ENCODE measurements at regions not wholly inside any gene's neighbourhood (a gene's known extent, or its start where the extent isn't known, plus 50 kb on each side); places are given as distances from the start of the nearest gene placed in this dataset.
A peak's percentile ranks its signal among the peaks of the same experiment; 100 is the strongest.

DNA sequence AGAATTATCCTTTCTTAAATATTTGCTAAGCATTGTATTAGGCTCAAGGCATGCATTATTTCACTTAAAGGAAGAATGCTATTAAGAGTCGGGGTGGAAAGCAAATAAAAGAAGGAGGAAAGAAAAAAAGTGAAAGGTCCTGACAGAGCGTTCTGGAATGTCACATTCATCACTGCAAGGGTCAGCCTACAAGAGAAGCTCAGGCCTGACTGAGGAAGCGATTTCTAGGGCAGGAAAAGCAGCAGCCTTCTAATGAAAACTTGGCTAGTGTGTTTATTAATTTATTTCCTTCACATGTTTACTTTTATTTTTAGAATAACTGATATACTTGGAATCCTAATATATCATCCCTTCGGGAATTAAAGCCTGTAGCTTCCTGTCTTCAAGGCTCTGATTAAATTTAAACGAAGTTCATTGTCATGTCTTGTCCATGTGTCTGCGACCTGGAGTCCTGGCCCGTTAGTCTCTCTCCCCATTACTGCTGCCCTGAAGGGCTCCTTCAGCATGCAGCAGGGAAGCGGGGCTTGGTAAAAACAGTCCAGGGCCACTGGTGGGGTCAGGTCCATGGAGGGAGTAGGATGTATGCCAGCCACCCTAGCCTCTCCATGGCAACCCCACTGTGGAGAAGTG is 119.2 kb upstream of the CCDC68 start:
- H3K27me3 ChIP-seq: no peaks in the 10 kb centered on the region
- H3K36me3 ChIP-seq: no peaks in the 10 kb centered on the region
- peak overlapping the region in 1 of 11 experiments; percentile 25; a peak in 2 of 22 replicates for H3K4me2 ChIP-seq

DNA sequence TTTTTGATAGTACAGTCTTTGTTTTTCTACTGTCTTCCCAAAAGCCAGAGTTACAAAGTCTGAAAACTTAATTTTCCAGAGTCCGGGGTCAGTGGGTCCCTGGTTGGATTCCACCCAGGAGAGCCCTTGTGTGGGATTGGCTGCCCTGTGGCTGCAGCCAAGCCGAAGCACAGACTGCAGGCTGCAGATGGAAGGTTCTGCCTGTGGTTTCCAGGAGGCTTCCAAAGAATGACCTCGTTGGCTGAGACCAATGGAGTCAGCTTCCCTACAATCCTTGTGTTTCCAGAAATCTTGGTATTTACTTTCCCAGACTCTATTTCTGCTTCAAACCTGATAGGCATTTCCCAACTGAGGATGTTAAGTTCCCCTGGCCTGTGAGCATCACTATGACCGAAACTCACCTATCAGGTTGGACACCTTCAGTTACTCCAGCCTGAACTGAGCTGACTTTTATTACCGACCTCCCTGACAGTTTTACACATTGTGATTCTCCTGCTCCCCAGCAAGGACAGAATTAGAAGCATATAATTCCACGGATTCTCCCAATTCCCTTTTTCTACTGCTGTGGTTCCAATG is 117.5 kb upstream of the CCDC68 start:
- Histone ChIP-seq H3K4me2 (no peak overlapping the region), H4K20me1 (no peaks in the 10 kb centered on the region), H3K27ac (no peak overlapping the region), H3K9me3 (replicated peaks in 1 of 11) (no peaks in the 10 kb centered on the region), H3K9ac (no peak overlapping the region), H3K36me3 (no peaks in the 10 kb centered on the region), H3K4me1 (peaks cover 0 to 6% (median 0%) of the 10 kb centered on the region in 10 experiments; a peak in 1 of 20 replicates), H3K27me3 (no peaks in the 10 kb centered on the region), H3K4me3 (no peak overlapping the region)
- TF ChIP-seq Cebpa-rat (IDR thresholded peaks at IDR 0.05): no peak

More for the DNA sequence above, 119.2 kb upstream of the CCDC68 start:
- Histone ChIP-seq H3K27ac (no peak overlapping the region), H3K4me3 (no peak overlapping the region), H3K9me3 (replicated peaks in 1 of 11) (no peaks in the 10 kb centered on the region), H4K20me1 (no peaks in the 10 kb centered on the region), H3K9ac (no peak overlapping the region; a peak in 1 of 22 replicates), H3K4me1 (peaks cover 0 to 6% (median 0%) of the 10 kb centered on the region in 10 experiments; a peak in 1 of 20 replicates)
- no peak for TF ChIP-seq Cebpa-rat (IDR thresholded peaks at IDR 0.05)

DNA sequence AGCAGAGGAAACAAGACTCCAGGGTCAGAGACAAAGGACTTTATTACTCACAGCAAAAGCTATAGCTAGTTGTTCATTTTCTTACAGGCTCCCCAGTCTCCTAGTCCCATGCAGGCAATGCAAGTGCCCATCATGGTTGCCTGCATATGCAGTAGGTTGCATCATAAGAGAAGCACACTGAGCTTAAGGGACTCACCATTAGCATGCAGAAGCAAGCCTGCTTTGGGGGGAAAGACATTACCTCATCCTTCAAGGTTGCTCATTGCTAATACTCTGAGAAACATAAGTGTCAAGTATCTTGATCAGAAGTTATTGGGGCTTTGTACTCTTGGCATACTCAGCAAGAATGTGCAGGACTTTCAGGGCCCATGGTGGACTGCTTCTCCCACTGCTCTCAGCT is 114.6 kb upstream of the CCDC68 start:
- peaks cover 0 to 6% (median 0%) of the 10 kb centered on the region in 10 experiments; a peak in 1 of 20 replicates for H3K4me1 ChIP-seq
- H3K9me3 ChIP-seq (replicated peaks in 1 of 11): no peaks in the 10 kb centered on the region
- H3K4me2 ChIP-seq: no peak overlapping the region
- no peaks in the 10 kb centered on the region for H3K27me3 ChIP-seq
- H4K20me1 ChIP-seq: no peaks in the 10 kb centered on the region
- no peak overlapping the region for H3K27ac ChIP-seq
- H3K36me3 ChIP-seq: no peaks in the 10 kb centered on the region
- no peak overlapping the region for H3K9ac ChIP-seq
- H3K4me3 ChIP-seq: no peak overlapping the region
- TF ChIP-seq Cebpa-rat (IDR thresholded peaks at IDR 0.05): no peak

DNA sequence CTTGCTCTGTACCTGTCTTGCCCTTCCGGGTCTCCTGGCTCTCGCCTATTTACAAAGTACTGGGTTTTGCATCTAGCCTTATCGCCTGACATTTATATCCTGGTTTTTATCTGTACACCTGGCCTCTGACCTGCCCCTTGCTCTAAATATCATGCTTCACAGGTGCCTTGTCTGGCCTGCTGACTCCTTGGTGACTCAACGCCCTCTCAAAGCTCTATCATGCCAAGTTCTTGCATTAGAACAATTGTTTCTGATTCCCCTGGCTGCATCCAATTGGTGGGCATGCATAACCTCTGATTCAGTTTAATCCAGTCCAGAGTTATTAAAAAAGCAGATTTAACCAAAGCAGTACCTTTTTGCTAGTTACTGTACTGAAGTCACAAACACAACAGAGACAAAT is 113.9 kb upstream of the CCDC68 start:
- Histone ChIP-seq H3K36me3 (no peaks in the 10 kb centered on the region), H3K9me3 (replicated peaks in 1 of 11) (no peaks in the 10 kb centered on the region), H3K27ac (no peak overlapping the region), H3K27me3 (no peaks in the 10 kb centered on the region), H3K4me3 (no peak overlapping the region), H3K9ac (no peak overlapping the region), H3K4me1 (no peaks in the 10 kb centered on the region), H3K4me2 (no peak overlapping the region), H4K20me1 (no peaks in the 10 kb centered on the region)
- TF ChIP-seq Cebpa-rat (IDR thresholded peaks at IDR 0.05): no peak

DNA sequence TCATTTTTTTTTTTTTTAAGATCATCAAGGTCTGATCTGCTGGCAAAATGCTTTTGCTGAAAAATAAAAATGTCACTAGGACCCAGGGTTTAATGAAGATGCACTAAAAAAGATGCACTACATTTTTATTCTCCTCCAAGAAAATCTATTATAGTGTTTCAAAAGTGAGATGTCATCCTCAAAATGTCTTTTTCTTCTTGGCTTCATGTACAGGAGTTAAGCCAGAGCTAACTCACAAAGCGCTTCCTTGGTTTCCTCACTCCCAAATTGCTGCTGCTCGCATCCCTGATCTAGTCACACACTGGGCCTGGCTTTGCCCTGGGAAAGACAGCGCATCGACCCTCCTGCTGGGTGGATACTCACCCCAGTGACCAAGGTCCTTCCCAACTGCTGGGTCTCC is 113.4 kb upstream of the CCDC68 start:
- Histone ChIP-seq H3K4me1 (no peaks in the 10 kb centered on the region), H3K9me3 (replicated peaks in 1 of 11) (no peaks in the 10 kb centered on the region), H3K36me3 (no peaks in the 10 kb centered on the region), H3K4me2 (no peak overlapping the region), H4K20me1 (no peaks in the 10 kb centered on the region), H3K9ac (no peak overlapping the region), H3K27me3 (no peaks in the 10 kb centered on the region), H3K4me3 (no peak overlapping the region), H3K27ac (no peak overlapping the region)
- no peak for TF ChIP-seq Cebpa-rat (IDR thresholded peaks at IDR 0.05)

DNA sequence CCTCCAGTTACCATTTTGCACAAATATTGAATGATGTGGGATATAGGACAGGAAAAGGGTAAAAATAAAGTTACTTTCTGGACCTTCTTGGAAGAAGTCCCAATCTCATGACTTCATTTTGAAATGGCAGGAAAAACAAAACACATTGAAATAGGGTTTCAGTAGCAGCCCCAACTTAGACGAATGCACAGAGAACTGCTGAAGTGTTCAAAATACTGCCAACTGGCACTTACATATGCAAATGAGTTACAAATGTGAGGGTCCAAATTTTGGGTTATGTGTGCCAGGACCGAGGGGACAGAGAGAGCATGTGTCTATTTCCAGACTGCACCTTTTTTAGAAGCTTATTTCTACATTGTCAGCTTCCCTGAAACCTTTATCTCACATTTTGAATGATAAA is 112.9 kb upstream of the CCDC68 start:
- H3K9ac ChIP-seq: no peak overlapping the region

DNA sequence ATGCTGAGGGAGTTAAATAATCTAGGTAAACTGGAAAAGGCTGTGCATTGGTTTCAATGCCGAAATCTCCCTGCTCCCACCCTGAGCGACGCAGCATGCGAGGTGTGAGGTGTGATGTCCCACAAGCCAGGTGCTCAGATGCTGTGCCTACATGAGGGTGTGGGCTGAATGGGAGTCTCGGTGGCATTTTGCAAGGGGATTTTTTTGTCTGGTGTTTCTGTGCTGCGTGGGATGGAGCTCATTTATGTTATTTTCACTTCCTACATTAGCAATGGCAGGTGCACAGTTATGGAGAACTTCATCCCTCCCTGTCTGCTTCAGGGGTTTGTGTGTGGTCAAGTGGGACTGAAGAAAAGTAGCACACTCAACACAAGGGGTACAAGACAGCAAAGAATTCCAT is 110.2 kb upstream of the CCDC68 start:
- H4K20me1 ChIP-seq: no peaks in the 10 kb centered on the region
- H3K4me1 ChIP-seq: no peaks in the 10 kb centered on the region
- no peak overlapping the region for H3K4me3 ChIP-seq
- H3K27me3 ChIP-seq: no peaks in the 10 kb centered on the region
- no peaks in the 10 kb centered on the region for H3K36me3 ChIP-seq
- no peak for TF ChIP-seq Cebpa-rat (IDR thresholded peaks at IDR 0.05)
- H3K9ac ChIP-seq: no peak overlapping the region
- H3K9me3 ChIP-seq (replicated peaks in 1 of 11): no peaks in the 10 kb centered on the region
- no peak overlapping the region for H3K4me2 ChIP-seq
- H3K27ac ChIP-seq: no peak overlapping the region

More for the DNA sequence above, 112.9 kb upstream of the CCDC68 start:
- TF ChIP-seq Cebpa-rat (IDR thresholded peaks at IDR 0.05): no peak
- no peak overlapping the region for H3K4me2 ChIP-seq
- no peaks in the 10 kb centered on the region for H3K4me1 ChIP-seq
- no peaks in the 10 kb centered on the region for H4K20me1 ChIP-seq
- H3K36me3 ChIP-seq: no peaks in the 10 kb centered on the region
- no peak overlapping the region for H3K27ac ChIP-seq
- no peaks in the 10 kb centered on the region for H3K27me3 ChIP-seq
- no peaks in the 10 kb centered on the region for H3K9me3 ChIP-seq (replicated peaks in 1 of 11)
- H3K4me3 ChIP-seq: no peak overlapping the region

DNA sequence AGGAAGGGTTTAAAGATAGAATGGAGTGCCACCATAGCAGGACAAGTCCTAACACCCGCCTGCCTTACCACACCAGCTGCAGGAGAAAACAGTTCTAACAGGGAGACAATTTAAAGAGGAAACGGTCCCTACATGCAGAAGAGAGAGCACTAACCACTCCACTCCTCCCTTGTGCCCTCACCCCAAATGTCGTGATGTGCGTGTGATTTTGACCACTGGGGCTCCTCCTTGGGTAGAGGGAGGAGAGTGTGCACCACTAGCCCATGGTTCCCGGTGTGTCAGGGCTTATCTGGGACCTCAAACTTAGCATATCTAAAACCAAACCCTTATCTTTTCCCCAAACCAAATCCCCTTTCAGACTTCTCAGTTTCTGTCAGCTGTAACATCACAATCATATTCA is 105.5 kb upstream of the CCDC68 start:
- Histone ChIP-seq H3K9me3 (replicated peaks in 1 of 11) (no peaks in the 10 kb centered on the region), H3K4me2 (no peak overlapping the region), H3K4me1 (no peaks in the 10 kb centered on the region), H4K20me1 (no peaks in the 10 kb centered on the region), H3K9ac (no peak overlapping the region), H3K36me3 (no peaks in the 10 kb centered on the region), H3K27me3 (no peaks in the 10 kb centered on the region), H3K4me3 (no peak overlapping the region), H3K27ac (no peak overlapping the region)
- TF ChIP-seq Cebpa-rat (IDR thresholded peaks at IDR 0.05): no peak

DNA sequence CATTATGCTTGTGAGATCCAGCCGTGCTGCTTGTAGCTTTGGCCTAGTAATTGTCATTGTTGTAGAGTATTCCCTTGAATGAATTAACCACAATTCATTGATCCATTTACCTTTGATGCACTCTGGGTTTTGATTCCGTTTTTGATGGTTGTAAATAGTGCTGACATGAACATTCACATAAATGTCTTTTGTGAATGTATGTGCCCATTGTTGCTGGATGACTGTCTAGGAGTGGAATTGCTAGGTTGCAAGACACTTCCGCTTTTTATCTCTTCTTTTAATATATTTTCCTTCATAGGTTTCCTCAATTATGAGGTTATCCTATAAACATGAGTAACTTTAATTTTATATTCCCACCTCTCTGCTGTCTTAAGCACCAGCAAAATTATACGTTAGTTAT is 104.8 kb upstream of the CCDC68 start:
- no peak for TF ChIP-seq Cebpa-rat (IDR thresholded peaks at IDR 0.05)
- H3K4me3 ChIP-seq: no peak overlapping the region

More for the DNA sequence above, 104.8 kb upstream of the CCDC68 start:
- Histone ChIP-seq H3K36me3 (no peaks in the 10 kb centered on the region), H3K4me2 (no peak overlapping the region), H4K20me1 (no peaks in the 10 kb centered on the region), H3K4me1 (no peaks in the 10 kb centered on the region), H3K27me3 (no peaks in the 10 kb centered on the region), H3K27ac (no peak overlapping the region), H3K9ac (no peak overlapping the region), H3K9me3 (replicated peaks in 1 of 11) (no peaks in the 10 kb centered on the region)

Measured in BLaER1 treated with 17β-estradiol and CSF1 and Interleukin-3, amounts not matched to agents 10 nM and 100 nM (cell line).